ENCODE measurements at regions not wholly inside any gene's neighbourhood (a gene's known extent, or its start where the extent isn't known, plus 50 kb on each side); places are given as distances from the start of the nearest gene placed in this dataset.
"Not testable (repeated sequence)": the region's sequence is repeated elsewhere in the genome, so short reads cannot be mapped to it uniquely, and the experiment has no call there.

DNA sequence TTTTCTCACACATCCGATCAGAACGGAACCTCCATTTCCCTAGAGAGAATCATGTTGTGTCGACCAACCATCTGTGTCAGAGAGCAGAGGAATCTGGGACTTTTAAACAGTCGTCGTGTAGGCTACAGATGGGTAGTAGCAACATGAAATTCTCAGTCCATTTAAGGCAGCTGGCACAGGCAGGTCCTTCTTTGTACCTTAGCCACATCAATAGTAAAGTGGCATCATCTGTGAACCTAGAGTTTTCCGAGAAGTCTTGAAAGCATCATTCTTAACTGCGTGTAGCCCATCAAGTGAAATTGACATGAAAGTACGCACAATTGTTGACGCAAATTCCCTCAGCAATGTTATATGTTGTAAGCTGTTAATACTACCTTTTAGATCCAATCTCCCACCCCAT, 114.5 kb upstream of the GRM7 start:
- ChIA-PET POLR2A (no interaction called here), CTCF (no interaction called here)

- ChIA-PET POLR2A (no interaction called here), CTCF (no interaction called here)
Measured at GRCh38 chr3:6747017-6747416, 113.9 kb upstream of the GRM7 start.

DNA sequence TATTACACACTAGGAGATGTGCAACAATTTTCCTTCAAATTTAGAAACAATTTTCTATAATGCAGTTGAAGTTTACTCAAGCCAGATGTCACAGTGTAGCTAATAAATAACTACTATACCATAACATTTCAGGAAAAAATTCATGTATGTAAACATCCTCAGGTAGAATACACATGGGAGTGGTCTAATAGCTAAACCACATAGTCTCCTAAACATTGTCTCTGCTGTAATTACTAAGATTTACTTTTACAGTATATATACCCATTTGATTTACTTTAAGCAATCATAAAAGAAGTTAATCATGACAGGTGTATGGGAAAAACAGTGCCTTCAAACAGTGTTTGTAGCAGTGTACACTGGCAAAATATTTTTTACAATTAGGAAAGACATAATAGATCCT, 110.1 kb upstream of the GRM7 start:
- ChIA-PET CTCF (no interaction called here), POLR2A (no interaction called here)

- ChIA-PET POLR2A (no interaction called here), CTCF (no interaction called here)
Measured at GRCh38 chr3:6753536-6753935, 107.4 kb upstream of the GRM7 start.

DNA sequence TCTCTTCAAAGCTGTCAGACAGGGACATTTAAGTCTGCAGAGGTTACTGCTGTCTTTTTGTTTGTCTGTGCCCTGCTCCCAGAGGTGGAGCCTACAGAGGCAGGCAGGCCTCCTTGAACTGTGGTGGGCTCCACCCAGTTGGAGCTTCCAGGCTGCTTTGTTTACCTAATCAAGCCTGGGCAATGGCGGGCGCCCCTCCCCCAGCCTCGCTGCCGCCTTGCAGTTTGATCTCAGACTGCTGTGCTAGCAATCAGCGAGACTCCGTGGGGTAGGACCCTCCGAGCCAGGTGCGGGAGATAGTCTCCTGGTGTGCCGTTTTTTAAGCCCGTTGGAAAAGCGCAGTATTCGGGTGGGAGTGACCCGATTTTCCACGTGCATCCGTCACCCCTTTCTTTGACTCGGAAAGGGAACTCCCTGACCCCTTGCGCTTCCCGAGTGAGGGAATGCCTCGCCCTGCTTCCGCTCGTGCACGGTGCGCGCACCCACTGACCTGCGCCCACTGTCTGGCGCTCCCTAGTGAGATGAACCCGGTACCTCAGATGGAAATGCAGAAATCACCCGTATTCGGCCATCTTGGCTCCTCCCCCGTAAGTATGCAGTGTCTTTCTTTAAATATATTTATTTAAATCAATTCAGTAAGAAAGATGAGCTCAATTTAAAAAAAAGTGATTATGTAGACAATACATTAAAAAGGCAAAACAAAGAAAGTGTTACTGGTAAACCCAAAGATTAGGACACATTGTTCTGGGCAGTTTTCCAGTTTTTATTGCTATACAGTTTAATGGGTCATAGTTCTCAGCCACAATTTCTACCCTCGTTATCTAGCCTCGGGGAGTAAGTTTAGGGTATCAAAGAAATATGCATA, 91.2 kb upstream of the GRM7 start:
- POLR2A ChIA-PET, CTCF ChIA-PET: not testable (repeated sequence)

- ChIA-PET CTCF (no interaction called here), POLR2A (no interaction called here)
Measured at GRCh38 chr3:6770397-6770690, 90.6 kb upstream of the GRM7 start.

DNA sequence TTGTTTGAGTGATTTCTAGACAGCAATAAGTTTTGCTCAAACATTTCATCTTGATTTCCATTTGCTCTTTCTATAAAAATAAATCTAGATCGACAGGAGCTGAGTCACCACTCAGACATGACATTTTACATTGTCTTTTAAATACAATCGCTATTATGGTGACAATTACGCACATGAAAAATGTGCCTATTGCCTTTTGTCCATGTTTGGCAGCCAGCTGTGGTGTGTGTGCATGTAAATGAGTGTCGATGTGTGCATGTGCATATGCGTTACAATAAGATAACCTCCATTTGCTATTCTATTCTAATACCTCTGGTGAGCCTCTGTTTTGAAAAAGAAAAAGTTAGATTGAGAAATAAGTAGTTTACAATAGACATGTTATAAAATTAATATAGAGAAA, 89.7 kb upstream of the GRM7 start:
- ChIA-PET POLR2A (no interaction called here), CTCF (no interaction called here)

GRCh38 chr3:6779140-6779539, 81.8 kb upstream of the GRM7 start:
- ChIA-PET CTCF (no interaction called here), POLR2A (no interaction called here)

DNA sequence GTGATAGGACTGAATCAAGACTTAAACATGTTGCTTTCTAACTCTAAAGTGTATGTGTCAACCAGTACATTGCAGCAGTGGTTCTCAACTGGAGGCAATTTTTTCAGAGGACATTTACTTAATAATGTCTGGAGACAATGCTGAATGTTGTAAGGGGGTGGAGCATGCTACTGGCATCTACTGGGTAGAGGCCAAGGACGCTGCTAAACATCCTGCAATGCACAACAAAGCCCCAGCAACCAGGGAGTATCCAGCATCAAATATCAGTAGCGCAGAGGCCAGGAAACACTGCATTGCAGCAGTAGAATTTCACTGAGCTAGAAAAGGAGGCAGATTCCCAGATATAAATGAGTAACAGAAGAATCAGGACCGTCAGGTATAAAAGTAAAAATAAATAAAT, 79.8 kb upstream of the GRM7 start:
- ChIA-PET CTCF (no interaction called here), POLR2A (no interaction called here)

DNA sequence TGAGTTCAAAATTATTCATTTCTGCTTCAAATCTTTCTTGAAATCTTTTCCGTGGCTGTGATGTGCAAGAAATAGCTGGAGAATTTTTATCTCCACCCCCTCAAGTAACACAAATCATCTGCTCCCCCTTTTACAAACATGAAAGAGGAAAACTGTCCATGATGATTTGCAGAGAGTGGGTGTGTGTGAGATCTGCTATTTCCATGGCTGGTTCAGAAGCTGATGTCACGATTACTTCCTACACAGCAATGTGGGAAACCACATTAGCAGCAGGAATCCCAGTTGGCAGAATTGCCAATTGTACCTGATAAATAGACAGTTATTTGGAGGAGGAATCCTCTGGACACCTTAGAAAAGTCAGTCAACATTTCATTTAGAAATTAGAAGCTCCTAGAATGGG, 75.2 kb upstream of the GRM7 start:
- ChIA-PET CTCF (no interaction called here), POLR2A (no interaction called here)

- POLR2A ChIA-PET = no interaction called here
- CTCF ChIA-PET = no interaction called here
Measured at GRCh38 chr3:6791161-6791560, 69.8 kb upstream of the GRM7 start.

GRCh38 chr3:6799264-6799915, 61.5 kb upstream of the GRM7 start:
- CTCF ChIA-PET = no interaction called here

GRCh38 chr3:6803619-6804018, 57.3 kb upstream of the GRM7 start:
- ChIA-PET CTCF (no interaction called here), POLR2A (no interaction called here)

More at GRCh38 chr3:6799264-6799915, 61.5 kb upstream of the GRM7 start:
- POLR2A ChIA-PET = no interaction called here

- ChIA-PET CTCF (no interaction called here), POLR2A (no interaction called here)
Measured at GRCh38 chr3:6805236-6805635, 55.7 kb upstream of the GRM7 start.

DNA sequence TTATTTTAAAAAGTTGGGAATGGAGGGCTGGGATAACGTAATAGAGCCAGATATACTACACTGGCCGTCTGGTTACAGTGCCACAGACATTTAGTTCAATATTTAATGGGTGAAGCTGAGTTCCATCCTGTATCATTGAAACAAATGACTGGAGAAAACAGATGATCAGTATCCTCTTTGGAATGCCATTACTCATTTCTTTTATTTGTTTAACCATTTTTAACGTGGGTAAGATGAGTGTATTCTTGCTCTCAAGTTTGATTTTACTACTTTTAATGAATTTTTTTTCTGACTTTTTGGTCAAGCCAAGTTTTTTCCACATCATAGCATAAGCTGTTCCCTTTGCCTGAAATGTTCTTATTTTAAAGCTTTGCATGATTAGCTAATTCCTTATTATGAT, 53.9 kb upstream of the GRM7 start:
- POLR2A ChIA-PET = no interaction called here

DNA sequence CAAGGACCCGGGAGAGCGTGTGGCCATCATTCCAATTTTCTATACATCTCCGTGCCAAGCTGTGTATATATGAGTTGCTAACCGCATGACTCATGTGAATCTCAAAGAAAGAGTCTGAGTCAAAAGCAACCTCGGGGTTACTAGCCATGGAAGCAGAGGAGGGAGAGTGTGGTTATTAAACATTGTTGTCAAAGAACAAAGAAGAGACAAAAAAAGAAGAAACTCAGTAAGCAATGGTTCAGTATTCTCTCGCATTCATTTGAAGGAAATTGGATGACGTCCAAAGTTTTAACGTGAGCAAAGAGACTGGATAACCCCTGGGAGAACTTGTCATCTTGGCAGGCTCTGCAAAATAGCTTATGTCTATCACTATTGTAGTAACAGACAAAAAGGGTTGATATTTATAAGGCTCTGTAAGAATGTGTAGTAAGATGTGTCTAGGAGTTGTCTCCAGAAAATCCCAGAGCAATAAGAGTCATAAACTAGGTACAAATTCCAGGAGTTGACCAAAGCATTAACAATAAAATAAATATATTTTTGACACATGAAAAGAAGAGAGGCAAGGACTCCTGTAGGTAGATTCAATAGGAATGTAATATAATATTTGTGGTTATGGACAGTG, 52.8 kb upstream of the GRM7 start:
- ChIA-PET POLR2A (no interaction called here), CTCF (no interaction called here)

More for the DNA sequence above, 53.9 kb upstream of the GRM7 start:
- CTCF ChIA-PET = no interaction called here

- ChIA-PET CTCF (no interaction called here), POLR2A (no interaction called here)
Measured at GRCh38 chr3:6809349-6809748, 51.6 kb upstream of the GRM7 start.

Measured in activated CD8-positive, alpha-beta memory T cell treated with anti-CD3 and anti-CD28 coated beads for 36 hours (primary cell).